VCaP (cell line): ENCODE measurements at regions not wholly inside any gene's neighbourhood (a gene's known extent, or its start where the extent isn't known, plus 50 kb on each side); places are given as distances from the start of the nearest gene placed in this dataset.

Experiments used
- H3K27ac ChIP-seq: fragments of 450-650 bp; 2 replicates; pipeline ENCODE4 v1.5.1; 2017
- CTCF ChIP-seq: fragments of 450-650 bp; conservative IDR thresholded peaks from 2 replicates; pipeline ENCODE4 v1.5.1; 2017; ENCODE audit warnings: mild to moderate bottlenecking, moderate library complexity

GRCh38 chr6:156582509-156582992, 194.6 kb upstream of the ARID1B start:
- no peak for TF ChIP-seq CTCF
- H3K27ac ChIP-seq = no peak overlapping the region

- H3K27ac ChIP-seq = no peak overlapping the region
- TF ChIP-seq CTCF = no peak
These were observed 197.6 kb upstream of the ARID1B start for GRCh38 chr6:156579564-156579963.

GRCh38 chr6:156577749-156578148, 199.4 kb upstream of the ARID1B start:
- no peak overlapping the region for H3K27ac ChIP-seq
- no peak for TF ChIP-seq CTCF

- H3K27ac ChIP-seq = no peak overlapping the region
- no peak for TF ChIP-seq CTCF
These were observed 201.8 kb upstream of the ARID1B start for GRCh38 chr6:156575361-156575760.

GRCh38 chr6:156564807-156565149, 212.4 kb upstream of the ARID1B start:
- no peak overlapping the region for H3K27ac ChIP-seq
- TF ChIP-seq CTCF = no peak

GRCh38 chr6:156564127-156564806, 212.9 kb upstream of the ARID1B start:
- no peak overlapping the region for H3K27ac ChIP-seq
- TF ChIP-seq CTCF = peak; percentile 97

GRCh38 chr6:156563714-156564113, 213.5 kb upstream of the ARID1B start:
- no peak for TF ChIP-seq CTCF
- no peak overlapping the region for H3K27ac ChIP-seq
